MM.1S (cell line): ENCODE measurements at regions not wholly inside any gene's neighbourhood (a gene's known extent, or its start where the extent isn't known, plus 50 kb on each side); places are given as distances from the start of the nearest gene placed in this dataset.

ENCODE experiments used
- DNase-seq: peaks from one replicate; pipeline ENCODE4 v3.0.0-alpha.2; 2015
- H2AFZ ChIP-seq: fragments of 300-600 bp; sonication (generic); 2 replicates; pipeline ENCODE4 v1.6.0; 2016; ENCODE audit warnings: antibody characterized with exemption, low read length
- H3F3A ChIP-seq: fragments of 300-600 bp; sonication (generic); 2 replicates; pipeline ENCODE4 v1.6.1; 2016; ENCODE audit warnings: mild to moderate bottlenecking, antibody characterized with exemption, low read length, moderate library complexity, mixed read lengths; ENCODE audit not compliant: insufficient read depth
- H3K27ac ChIP-seq: fragments of 300-600 bp; sonication (generic); 2 replicates; pipeline ENCODE4 v1.5.1; 2016; ENCODE audit warnings: mild to moderate bottlenecking, low read length
- H3K27me3 ChIP-seq: fragments of 300-600 bp; sonication (generic); replicated peaks from 2 replicates; pipeline ENCODE4 v1.6.0; 2016; ENCODE audit warnings: low read length; ENCODE audit not compliant: insufficient read depth
- H3K36me3 ChIP-seq: fragments of 300-600 bp; sonication (generic); replicated peaks from 2 replicates; pipeline ENCODE4 v1.6.1; 2016; ENCODE audit warnings: mild to moderate bottlenecking, low read length, mixed read lengths; ENCODE audit not compliant: insufficient read depth
- H3K4me1 ChIP-seq: fragments of 300-600 bp; sonication (generic); 2 replicates; pipeline ENCODE4 v1.6.1; 2016; ENCODE audit warnings: low read length, mixed read lengths
- H3K4me2 ChIP-seq: fragments of 300-600 bp; sonication (generic); 2 replicates; pipeline ENCODE4 v1.6.0; 2016; ENCODE audit warnings: low read depth, low read length
- H3K4me3 ChIP-seq: fragments of 300-600 bp; sonication (generic); 2 replicates; pipeline ENCODE4 v1.5.1; 2016; ENCODE audit warnings: low read length, mixed read lengths
- H3K79me2 ChIP-seq: fragments of 300-600 bp; sonication (generic); 2 replicates; pipeline ENCODE4 v1.6.1; 2016; ENCODE audit warnings: mixed run types, low read length, mixed read lengths
- H3K9ac ChIP-seq: fragments of 300-600 bp; sonication (generic); 2 replicates; pipeline ENCODE4 v1.6.1; 2016; ENCODE audit warnings: low read length, mixed read lengths
- H3K9me2 ChIP-seq: fragments of 300-600 bp; sonication (generic); replicated peaks from 2 replicates; pipeline ENCODE4 v1.6.1; 2016; ENCODE audit warnings: mild to moderate bottlenecking, low read length, mixed read lengths; ENCODE audit not compliant: insufficient read depth
- H3K9me3 ChIP-seq: fragments of 300-600 bp; sonication (generic); replicated peaks from 2 replicates; pipeline ENCODE4 v1.6.1; 2016; ENCODE audit warnings: mild to moderate bottlenecking, low read length, mixed read lengths; ENCODE audit not compliant: insufficient read depth
- H4K20me1 ChIP-seq: fragments of 300-600 bp; sonication (generic); 2 replicates; pipeline ENCODE4 v1.6.1; 2016; ENCODE audit warnings: mild to moderate bottlenecking, low read length, moderate library complexity, mixed read lengths; ENCODE audit not compliant: insufficient read depth
- CTCF ChIP-seq: fragments of 300-600 bp; sonication (generic); IDR thresholded peaks from 2 replicates; pipeline ENCODE4 v1.5.1; 2016; ENCODE audit warnings: antibody characterized with exemption, low read length, mixed read lengths
- EZH2 ChIP-seq: fragments of 300-600 bp; sonication (generic); optimal IDR thresholded peaks from 2 replicates; pipeline ENCODE3; 2017; ENCODE audit warnings: low read depth, mild to moderate bottlenecking, antibody characterized with exemption, low read length, mixed read lengths
- EZH2phosphoT487 ChIP-seq: fragments of 300-600 bp; sonication (generic); IDR thresholded peaks from 2 replicates; pipeline ENCODE4 v1.6.1; 2018; ENCODE audit warnings: antibody characterized with exemption, low read length

- TF ChIP-seq EZH2 (no peak), EZH2phosphoT487 (no peak), CTCF (no peak)
- H3K27me3 ChIP-seq, result no peaks in the 10 kb centered on the region; the same call in 1 of the 2 replicates
- no peaks in the 10 kb centered on the region for H3K79me2 ChIP-seq
- no peak overlapping the region for H3K4me2 ChIP-seq
- no peaks in the 10 kb centered on the region for H3K9me2 ChIP-seq
- H2AFZ ChIP-seq, result no peak overlapping the region
- H3K9ac ChIP-seq, result no peak overlapping the region
- H4K20me1 ChIP-seq, result no peaks in the 10 kb centered on the region
- H3K4me1 ChIP-seq, result no peaks in the 10 kb centered on the region
- no peaks in the 10 kb centered on the region for H3F3A ChIP-seq
- no peak overlapping the region for H3K27ac ChIP-seq
- H3K36me3 ChIP-seq, result no peaks in the 10 kb centered on the region
- H3K4me3 ChIP-seq, result no peak overlapping the region
- no peak for DNase-seq
- no peaks in the 10 kb centered on the region for H3K9me3 ChIP-seq
Measured at GRCh38 chrX:485368-485767, 98.7 kb upstream of the PPP2R3B start.

GRCh38 chrX:486325-486724, 99.6 kb upstream of the PPP2R3B start:
- DNase-seq, result no peak
- H3K9me2 ChIP-seq, result no peaks in the 10 kb centered on the region
- no peaks in the 10 kb centered on the region for H3K4me1 ChIP-seq
- no peak overlapping the region for H3K4me3 ChIP-seq
- no peak overlapping the region for H3K9ac ChIP-seq
- H2AFZ ChIP-seq, result no peak overlapping the region
- H3F3A ChIP-seq, result no peaks in the 10 kb centered on the region
- no peaks in the 10 kb centered on the region for H4K20me1 ChIP-seq
- H3K4me2 ChIP-seq, result no peak overlapping the region
- H3K79me2 ChIP-seq, result no peaks in the 10 kb centered on the region
- H3K36me3 ChIP-seq, result no peaks in the 10 kb centered on the region
- no peak overlapping the region for H3K27ac ChIP-seq
- TF ChIP-seq EZH2 (no peak), CTCF (no peak), EZH2phosphoT487 (no peak)
- H3K9me3 ChIP-seq, result no peaks in the 10 kb centered on the region
- no peaks in the 10 kb centered on the region; the same call in 1 of the 2 replicates for H3K27me3 ChIP-seq

- H3K4me3 ChIP-seq, result no peak overlapping the region
- H3K9ac ChIP-seq, result no peak overlapping the region
- no peak overlapping the region for H2AFZ ChIP-seq
- H3K27me3 ChIP-seq, result no peaks in the 10 kb centered on the region; the same call in 1 of the 2 replicates
- DNase-seq, result no peak
- H3K9me3 ChIP-seq, result no peaks in the 10 kb centered on the region
- H3K4me1 ChIP-seq, result no peaks in the 10 kb centered on the region
- H3K36me3 ChIP-seq, result no peaks in the 10 kb centered on the region
- H4K20me1 ChIP-seq, result no peaks in the 10 kb centered on the region
- TF ChIP-seq EZH2 (no peak), EZH2phosphoT487 (no peak), CTCF (no peak)
- H3K4me2 ChIP-seq, result no peak overlapping the region
- H3K9me2 ChIP-seq, result no peaks in the 10 kb centered on the region
- no peak overlapping the region for H3K27ac ChIP-seq
- no peaks in the 10 kb centered on the region for H3F3A ChIP-seq
- no peaks in the 10 kb centered on the region for H3K79me2 ChIP-seq
Measured at GRCh38 chrX:487836-488235, 101.1 kb upstream of the PPP2R3B start.
